SJSA1 (cell line): ENCODE measurements at regions not wholly inside any gene's neighbourhood (a gene's known extent, or its start where the extent isn't known, plus 50 kb on each side); places are given as distances from the start of the nearest gene placed in this dataset.

Experiments used
- DNase-seq, 2 experiments: peaks; one replicate each; pipeline ENCODE4 v3.0.0-alpha.2; 2015 to 2020; ENCODE audit warnings: low spot score in 2 of 2, low read depth in 1 of 2
- H3K27ac ChIP-seq: fragments of 250-450 bp; sonication (Bioruptor Pico); 2 replicates; pipeline ENCODE4 v1.5.1; 2020; ENCODE audit warnings: mild to moderate bottlenecking, moderate library complexity
- H3K27me3 ChIP-seq: fragments of 250-450 bp; sonication (Bioruptor Pico); replicated peaks from 2 replicates; pipeline ENCODE4 v1.5.1; 2020; ENCODE audit warnings: mild to moderate bottlenecking, moderate library complexity
- H3K36me3 ChIP-seq: fragments of 250-450 bp; sonication (Bioruptor Pico); 2 replicates; pipeline ENCODE4 v1.5.1; 2020; ENCODE audit warnings: mild to moderate bottlenecking
- H3K4me1 ChIP-seq: fragments of 250-450 bp; sonication (Bioruptor Pico); replicated peaks from 2 replicates; pipeline ENCODE4 v1.6.1; 2021; ENCODE audit warnings: mild to moderate bottlenecking
- H3K4me3 ChIP-seq: fragments of 250-450 bp; sonication (Bioruptor Pico); 2 replicates; pipeline ENCODE4 v1.5.1; 2020; ENCODE audit warnings: mild to moderate bottlenecking
- H3K9me3 ChIP-seq: fragments of 250-450 bp; sonication (Bioruptor Pico); replicated peaks from 2 replicates; pipeline ENCODE4 v1.5.1; 2020; ENCODE audit warnings: mild to moderate bottlenecking

- Histone ChIP-seq H3K36me3 (no peaks in the 10 kb centered on the region), H3K27ac (no peak overlapping the region), H3K4me1 (no peaks in the 10 kb centered on the region), H3K4me3 (no peak overlapping the region), H3K27me3 (no peaks in the 10 kb centered on the region), H3K9me3 (no peaks in the 10 kb centered on the region)
- no peak for DNase-seq
Observed at GRCh38 chr11:40062616-40063015, 1396.8 kb downstream of the LRRC4C start.

GRCh38 chr11:40061221-40061620, 1398.2 kb downstream of the LRRC4C start:
- no peaks in the 10 kb centered on the region for H3K4me1 ChIP-seq
- H3K27ac ChIP-seq, result no peak overlapping the region
- no peak overlapping the region for H3K4me3 ChIP-seq
- no peaks in the 10 kb centered on the region for H3K36me3 ChIP-seq
- no peak for DNase-seq
- H3K27me3 ChIP-seq, result no peaks in the 10 kb centered on the region
- H3K9me3 ChIP-seq, result no peaks in the 10 kb centered on the region

GRCh38 chr11:40054631-40055030, 1404.8 kb downstream of the LRRC4C start:
- Histone ChIP-seq H3K27me3 (no peaks in the 10 kb centered on the region), H3K4me3 (no peak overlapping the region), H3K9me3 (no peaks in the 10 kb centered on the region), H3K36me3 (no peaks in the 10 kb centered on the region), H3K4me1 (no peaks in the 10 kb centered on the region), H3K27ac (no peak overlapping the region)
- no peak for DNase-seq

- no peaks in the 10 kb centered on the region for H3K27me3 ChIP-seq
- H3K4me3 ChIP-seq, result no peak overlapping the region
- no peak overlapping the region for H3K27ac ChIP-seq
- DNase-seq, result no peak
- no peaks in the 10 kb centered on the region for H3K9me3 ChIP-seq
- no peaks in the 10 kb centered on the region for H3K4me1 ChIP-seq
- H3K36me3 ChIP-seq, result no peaks in the 10 kb centered on the region
Observed at GRCh38 chr11:40045312-40045711, 1414.1 kb downstream of the LRRC4C start.

- no peak overlapping the region for H3K27ac ChIP-seq
- H3K4me3 ChIP-seq, result no peak overlapping the region
- no peaks in the 10 kb centered on the region for H3K4me1 ChIP-seq
- no peaks in the 10 kb centered on the region for H3K27me3 ChIP-seq
- DNase-seq, result no peak
- no peaks in the 10 kb centered on the region for H3K36me3 ChIP-seq
- no peaks in the 10 kb centered on the region for H3K9me3 ChIP-seq
Observed at GRCh38 chr11:40037005-40037404, 1422.4 kb downstream of the LRRC4C start.

- Histone ChIP-seq H3K4me3 (no peak overlapping the region), H3K4me1 (no peaks in the 10 kb centered on the region), H3K27ac (no peak overlapping the region), H3K27me3 (no peaks in the 10 kb centered on the region), H3K36me3 (no peaks in the 10 kb centered on the region), H3K9me3 (no peaks in the 10 kb centered on the region)
- no peak for DNase-seq
Observed at GRCh38 chr11:40032331-40032730, 1427.1 kb downstream of the LRRC4C start.

- H3K4me3 ChIP-seq, result no peak overlapping the region
- H3K9me3 ChIP-seq, result no peaks in the 10 kb centered on the region
- H3K27me3 ChIP-seq, result no peaks in the 10 kb centered on the region
- no peak overlapping the region for H3K27ac ChIP-seq
- no peak for DNase-seq
- no peaks in the 10 kb centered on the region for H3K36me3 ChIP-seq
- no peaks in the 10 kb centered on the region for H3K4me1 ChIP-seq
Observed at GRCh38 chr11:40030867-40031266, 1428.6 kb downstream of the LRRC4C start.

- H3K4me1 ChIP-seq, result no peaks in the 10 kb centered on the region
- H3K27ac ChIP-seq, result no peak overlapping the region
- no peaks in the 10 kb centered on the region for H3K9me3 ChIP-seq
- H3K27me3 ChIP-seq, result no peaks in the 10 kb centered on the region
- DNase-seq, result no peak
- no peaks in the 10 kb centered on the region for H3K36me3 ChIP-seq
- H3K4me3 ChIP-seq, result no peak overlapping the region
Observed at GRCh38 chr11:40029391-40029790, 1430.1 kb downstream of the LRRC4C start.

- no peak for DNase-seq
- no peak overlapping the region for H3K27ac ChIP-seq
Observed at GRCh38 chr11:40027720-40028119, 1431.7 kb downstream of the LRRC4C start.

GRCh38 chr11:40023724-40024123, 1435.7 kb downstream of the LRRC4C start:
- Histone ChIP-seq H3K4me3 (no peak overlapping the region), H3K36me3 (no peaks in the 10 kb centered on the region), H3K9me3 (no peaks in the 10 kb centered on the region), H3K27ac (no peak overlapping the region), H3K27me3 (no peaks in the 10 kb centered on the region), H3K4me1 (no peaks in the 10 kb centered on the region)
- no peak for DNase-seq

More at GRCh38 chr11:40027720-40028119, 1431.7 kb downstream of the LRRC4C start:
- H3K9me3 ChIP-seq, result no peaks in the 10 kb centered on the region
- H3K27me3 ChIP-seq, result no peaks in the 10 kb centered on the region
- H3K4me1 ChIP-seq, result no peaks in the 10 kb centered on the region
- no peaks in the 10 kb centered on the region for H3K36me3 ChIP-seq
- no peak overlapping the region for H3K4me3 ChIP-seq

- Histone ChIP-seq H3K36me3 (no peaks in the 10 kb centered on the region), H3K4me3 (no peak overlapping the region), H3K9me3 (no peaks in the 10 kb centered on the region), H3K27ac (no peak overlapping the region), H3K27me3 (no peaks in the 10 kb centered on the region), H3K4me1 (no peaks in the 10 kb centered on the region)
- no peak for DNase-seq
Observed at GRCh38 chr11:40010011-40010410, 1449.4 kb downstream of the LRRC4C start.

- Histone ChIP-seq H3K36me3 (no peaks in the 10 kb centered on the region), H3K9me3 (no peaks in the 10 kb centered on the region), H3K27ac (no peak overlapping the region), H3K4me3 (no peak overlapping the region), H3K27me3 (no peaks in the 10 kb centered on the region), H3K4me1 (no peaks in the 10 kb centered on the region)
- DNase-seq, result no peak
Observed at GRCh38 chr11:39992551-39992950, 1466.9 kb downstream of the LRRC4C start.

GRCh38 chr11:39990421-39990831, 1469.0 kb downstream of the LRRC4C start:
- Histone ChIP-seq H3K27me3 (no peaks in the 10 kb centered on the region), H3K4me1 (no peaks in the 10 kb centered on the region), H3K9me3 (no peaks in the 10 kb centered on the region), H3K27ac (no peak overlapping the region), H3K36me3 (no peaks in the 10 kb centered on the region), H3K4me3 (no peak overlapping the region)
- no peak for DNase-seq

- Histone ChIP-seq H3K4me1 (no peaks in the 10 kb centered on the region), H3K27me3 (no peaks in the 10 kb centered on the region), H3K9me3 (no peaks in the 10 kb centered on the region), H3K27ac (no peak overlapping the region), H3K4me3 (no peak overlapping the region), H3K36me3 (no peaks in the 10 kb centered on the region)
- no peak for DNase-seq
Observed at GRCh38 chr11:39975091-39975490, 1484.4 kb downstream of the LRRC4C start.

- no peaks in the 10 kb centered on the region for H3K27me3 ChIP-seq
- no peak overlapping the region for H3K4me3 ChIP-seq
- no peak overlapping the region for H3K27ac ChIP-seq
- no peaks in the 10 kb centered on the region; the same call in 1 of the 2 replicates for H3K9me3 ChIP-seq
- no peaks in the 10 kb centered on the region for H3K36me3 ChIP-seq
- DNase-seq, result no peak
- H3K4me1 ChIP-seq, result no peaks in the 10 kb centered on the region
Observed at GRCh38 chr11:39972461-39972860, 1487.0 kb downstream of the LRRC4C start.
